ENCODE measurements at regions not wholly inside any gene's neighbourhood (a gene's known extent, or its start where the extent isn't known, plus 50 kb on each side); places are given as distances from the start of the nearest gene placed in this dataset.
"Not testable (repeated sequence)": the region's sequence is repeated elsewhere in the genome, so short reads cannot be mapped to it uniquely, and the experiment has no call there.

GRCh38 chr4:27075603-27076002 lies 215.0 kb downstream of the STIM2 start:
- not testable (repeated sequence) for DNase-seq (ENCODE audit: low read depth in 2 of 2)

- DNase-seq (ENCODE audit: low read depth in 2 of 2): no peak
Observed at GRCh38 chr4:27078934-27079455, 218.4 kb downstream of the STIM2 start.

GRCh38 chr4:27081675-27082586 lies 221.3 kb downstream of the STIM2 start:
- no peak for DNase-seq (ENCODE audit: low read depth in 2 of 2)

- no peak for DNase-seq (ENCODE audit: low read depth in 2 of 2)
Observed at GRCh38 chr4:27082776-27083175, 222.1 kb downstream of the STIM2 start.

- peak; percentile 3 to 14 for DNase-seq (ENCODE audit: low read depth in 2 of 2)
Observed at GRCh38 chr4:27084685-27085361, 224.2 kb downstream of the STIM2 start.

- DNase-seq (ENCODE audit: low read depth in 2 of 2): no peak
Observed at GRCh38 chr4:27085396-27085795, 224.8 kb downstream of the STIM2 start.

GRCh38 chr4:27087306-27088045 lies 226.8 kb downstream of the STIM2 start:
- DNase-seq (ENCODE audit: low read depth in 2 of 2): no peak

DNA sequence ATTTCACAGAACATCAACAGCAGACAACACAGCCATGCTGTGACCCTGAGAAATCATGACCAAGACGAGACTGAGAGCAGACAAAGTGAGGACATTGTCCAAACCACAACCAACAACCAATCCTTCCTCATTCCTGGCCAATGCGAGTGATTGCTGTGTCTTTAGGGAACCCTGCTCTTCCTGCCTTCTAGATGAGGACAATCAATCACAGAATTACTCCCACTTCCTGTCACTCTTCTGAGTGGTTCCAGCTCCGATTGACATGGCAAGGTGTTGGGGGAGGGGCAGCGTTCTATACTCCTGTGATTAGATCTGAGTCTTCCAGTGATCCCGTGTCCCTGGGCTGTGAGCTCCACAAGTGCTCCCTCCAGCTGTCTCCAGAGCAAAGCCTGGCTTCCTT lies 227.8 kb downstream of the STIM2 start:
- DNase-seq (ENCODE audit: low read depth in 2 of 2): no peak

DNA sequence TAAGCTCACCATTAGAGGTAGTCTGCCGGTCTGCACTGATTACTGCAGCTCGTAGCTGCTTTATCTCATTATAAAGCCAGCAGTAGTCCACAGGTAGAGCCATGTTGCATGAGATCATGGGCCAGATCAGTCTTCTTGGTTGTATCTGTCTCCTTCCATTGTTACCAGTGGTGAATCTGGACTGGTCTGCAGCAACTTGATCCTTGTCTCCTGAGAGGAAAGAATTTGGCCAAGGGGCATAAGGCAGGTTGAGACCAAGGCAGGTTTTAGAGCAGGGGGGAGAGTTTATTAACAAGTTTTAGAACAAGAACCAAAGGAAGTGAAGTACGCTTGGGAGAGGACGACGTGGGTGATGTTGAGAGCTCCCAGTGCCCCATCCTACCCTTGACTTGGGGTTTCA lies 228.5 kb downstream of the STIM2 start:
- no peak for DNase-seq (ENCODE audit: low read depth in 2 of 2)

DNA sequence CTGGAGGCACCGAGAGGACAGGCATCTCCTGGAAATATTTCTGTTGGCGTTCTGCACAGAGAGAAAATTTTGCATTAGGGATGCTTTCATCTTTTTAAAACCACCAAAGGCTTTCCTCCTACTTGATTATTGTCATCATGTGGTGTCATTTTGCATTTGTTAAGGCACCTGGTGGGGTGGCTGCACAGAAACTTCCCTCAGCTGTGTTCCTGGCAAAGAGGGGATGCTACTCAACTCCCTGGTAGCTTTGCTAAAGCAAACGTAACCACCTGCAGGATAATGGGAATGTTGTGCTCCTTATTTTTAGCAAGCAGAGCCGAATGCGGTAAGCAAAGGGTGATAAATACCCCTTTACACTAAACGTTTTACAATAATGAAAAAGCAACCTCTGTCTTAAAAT lies 229.8 kb downstream of the STIM2 start:
- DNase-seq (ENCODE audit: low read depth in 2 of 2): no peak

DNA sequence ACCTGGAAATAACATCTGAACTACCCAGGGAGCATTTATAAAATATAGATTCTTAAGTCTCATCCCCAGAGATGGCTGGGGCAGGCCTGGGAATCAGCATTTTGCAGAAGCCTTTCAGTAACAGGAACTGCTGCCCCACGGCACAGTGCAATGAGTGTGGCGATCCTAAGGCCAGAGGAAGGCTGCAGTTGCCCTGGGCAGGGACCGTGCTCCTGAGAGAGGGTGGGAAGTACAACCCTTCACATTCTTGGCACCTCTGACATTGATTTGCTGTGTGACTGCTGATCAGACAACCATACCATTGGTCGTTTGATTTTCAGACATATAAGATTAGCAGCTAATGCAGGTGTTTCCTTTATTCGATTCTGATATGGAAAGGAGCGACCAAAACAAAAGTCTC lies 233.6 kb downstream of the STIM2 start:
- DNase-seq (ENCODE audit: low read depth in 2 of 2): no peak

DNA sequence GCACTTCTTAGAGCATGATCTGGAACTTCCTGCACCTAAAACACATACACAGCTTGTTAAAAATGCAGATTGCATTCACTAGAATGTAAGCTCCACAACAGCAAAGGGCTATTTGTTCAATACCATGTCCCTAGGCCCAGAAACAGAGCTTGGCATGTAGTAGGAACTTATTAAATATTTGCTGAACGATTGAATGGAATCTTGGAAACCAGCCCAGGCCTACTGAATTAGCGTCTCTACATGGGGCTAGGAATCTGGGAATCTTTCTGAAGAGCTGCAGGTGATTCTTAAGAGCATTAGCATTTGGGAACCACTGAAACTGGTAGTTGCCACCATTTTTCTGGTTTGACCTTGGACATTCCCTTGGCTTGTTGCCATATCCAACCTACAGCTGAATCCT lies 234.1 kb downstream of the STIM2 start:
- no peak for DNase-seq (ENCODE audit: low read depth in 2 of 2)

DNA sequence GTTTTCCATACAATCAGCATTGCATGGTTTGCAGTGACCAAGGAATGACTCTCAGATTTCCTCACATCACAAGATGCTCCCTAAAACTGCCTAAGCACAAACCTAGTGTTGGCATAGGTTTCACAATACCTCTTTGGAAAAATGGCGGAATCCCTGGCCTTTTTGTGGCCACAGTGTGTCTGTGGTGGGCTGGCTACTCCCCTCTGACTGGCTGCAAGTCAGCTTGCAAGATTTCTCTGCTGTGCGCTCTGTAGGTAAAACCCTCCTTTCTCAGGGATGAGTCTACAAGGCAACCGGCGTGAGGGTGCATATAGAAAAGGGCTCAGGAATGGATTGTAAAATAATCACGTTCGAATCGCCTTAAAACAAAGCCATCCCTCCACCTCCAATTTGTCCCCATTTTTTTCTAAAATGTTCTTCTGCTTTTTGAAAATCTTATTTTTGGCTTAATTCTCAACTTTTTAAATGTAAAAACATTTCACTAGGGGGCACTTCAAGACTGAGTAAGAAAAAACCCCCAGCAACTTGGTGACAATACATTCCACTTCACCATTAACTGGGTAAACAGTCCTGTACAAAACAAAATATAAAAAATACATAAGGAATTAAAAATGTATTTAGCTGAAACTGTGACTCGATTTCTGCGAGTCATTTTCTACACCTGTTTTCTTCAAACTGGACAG lies 235.6 kb downstream of the STIM2 start:
- DNase-seq (ENCODE audit: low read depth in 2 of 2): no peak

- no peak for DNase-seq (ENCODE audit: low read depth in 2 of 2)
Observed at GRCh38 chr4:27098034-27098433, 237.4 kb downstream of the STIM2 start.

GRCh38 chr4:27100713-27101112 lies 240.1 kb downstream of the STIM2 start:
- DNase-seq (ENCODE audit: low read depth in 2 of 2): no peak

- DNase-seq (ENCODE audit: low read depth in 2 of 2): no peak
Observed at GRCh38 chr4:27101126-27101525, 240.5 kb downstream of the STIM2 start.

- no peak for DNase-seq (ENCODE audit: low read depth in 2 of 2)
Observed at GRCh38 chr4:27101561-27101960, 240.9 kb downstream of the STIM2 start.

- no peak for DNase-seq (ENCODE audit: low read depth in 2 of 2)
Observed at GRCh38 chr4:27111627-27112026, 251.0 kb downstream of the STIM2 start.

GRCh38 chr4:27112587-27112986 lies 251.9 kb downstream of the STIM2 start:
- DNase-seq (ENCODE audit: low read depth in 2 of 2): no peak

GRCh38 chr4:27115221-27115620 lies 254.6 kb downstream of the STIM2 start:
- DNase-seq (ENCODE audit: low read depth in 2 of 2): no peak

DNA sequence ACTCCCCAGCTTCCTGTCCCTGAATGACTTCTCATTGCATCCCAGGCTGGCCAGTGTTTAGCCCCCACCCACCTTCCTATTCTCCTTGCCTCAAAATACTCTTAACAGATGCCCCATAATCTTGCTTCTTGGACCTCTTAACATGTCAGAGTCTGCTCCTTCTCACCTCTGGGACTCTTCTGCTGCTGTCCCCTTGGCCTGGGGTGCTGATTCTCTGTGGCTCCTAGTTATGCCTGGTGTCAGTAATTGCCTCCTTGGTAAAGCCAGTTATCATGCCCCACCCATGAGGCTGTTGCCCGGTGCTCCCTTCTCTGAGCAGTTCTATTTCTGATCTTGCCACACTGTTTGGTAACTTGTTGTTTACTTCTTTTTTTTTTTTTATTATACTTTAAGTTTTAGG lies 256.8 kb downstream of the STIM2 start:
- no peak for DNase-seq (ENCODE audit: low read depth in 2 of 2)

- no peak for DNase-seq (ENCODE audit: low read depth in 2 of 2)
Observed at GRCh38 chr4:27119239-27119638, 258.6 kb downstream of the STIM2 start.
